ENCODE measurements at regions not wholly inside any gene's neighbourhood (a gene's known extent, or its start where the extent isn't known, plus 50 kb on each side); places are given as distances from the start of the nearest gene placed in this dataset.
A peak's percentile ranks its signal among the peaks of the same experiment; 100 is the strongest.

DNA sequence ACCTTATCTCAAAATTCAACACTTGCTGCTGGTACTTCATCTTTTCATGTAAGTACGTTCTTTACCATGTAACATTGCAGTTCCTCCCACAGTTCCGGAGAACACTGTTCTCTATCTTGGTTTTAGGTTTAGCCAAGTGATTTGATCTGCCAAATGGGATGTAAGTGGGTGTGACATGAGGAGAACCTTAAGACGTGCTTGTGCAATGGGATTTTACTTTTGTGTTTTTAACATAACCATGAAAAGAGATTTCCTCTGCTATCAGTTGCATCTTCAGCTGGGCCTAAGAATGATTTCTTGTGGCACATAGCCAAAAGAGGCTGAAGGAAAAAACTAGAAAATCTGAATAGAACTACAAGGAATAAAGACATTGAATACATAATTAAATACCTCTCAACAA, 894.5 kb upstream of the ALCAM start:
- DNase-seq, result no peak

DNA sequence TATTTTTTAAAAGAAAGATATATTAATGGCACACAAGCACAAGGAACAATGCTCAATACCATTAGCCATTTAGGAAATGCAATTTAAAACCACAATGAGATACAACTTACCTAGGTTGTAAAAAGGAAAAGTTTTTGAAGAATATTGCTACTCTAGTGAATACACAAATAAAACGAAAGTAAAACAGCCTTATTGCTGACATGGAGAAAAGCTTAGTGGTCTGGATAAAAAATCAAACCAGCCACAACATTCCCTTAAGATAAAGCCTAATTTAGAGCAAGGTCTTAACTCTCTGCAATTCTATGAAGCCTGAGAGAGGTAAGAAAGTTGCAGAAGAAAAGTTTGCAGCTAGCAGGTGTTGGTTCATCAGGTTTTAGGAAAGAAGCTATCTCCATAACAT, 892.7 kb upstream of the ALCAM start:
- DNase-seq, result no peak

DNA sequence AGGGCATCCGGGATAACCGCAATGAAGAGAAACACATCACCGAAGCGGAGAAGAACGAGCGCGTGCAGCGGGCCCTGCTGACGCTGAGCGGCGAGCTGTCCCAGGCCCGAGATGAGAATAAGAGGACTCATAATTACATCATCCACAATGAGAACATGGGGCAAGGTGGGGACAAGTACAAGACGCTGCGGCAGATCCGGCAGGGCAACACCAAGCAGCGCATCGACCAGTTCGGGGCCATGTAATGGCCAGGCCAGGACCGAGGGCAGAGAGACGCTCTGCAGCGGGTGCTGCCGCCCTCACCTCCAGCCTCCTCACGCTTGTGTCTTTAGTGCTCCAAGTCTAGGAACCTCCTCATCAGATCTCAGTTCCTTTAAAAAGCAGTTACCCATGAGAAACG, 863.7 kb upstream of the ALCAM start:
- DNase-seq, result no peak

DNA sequence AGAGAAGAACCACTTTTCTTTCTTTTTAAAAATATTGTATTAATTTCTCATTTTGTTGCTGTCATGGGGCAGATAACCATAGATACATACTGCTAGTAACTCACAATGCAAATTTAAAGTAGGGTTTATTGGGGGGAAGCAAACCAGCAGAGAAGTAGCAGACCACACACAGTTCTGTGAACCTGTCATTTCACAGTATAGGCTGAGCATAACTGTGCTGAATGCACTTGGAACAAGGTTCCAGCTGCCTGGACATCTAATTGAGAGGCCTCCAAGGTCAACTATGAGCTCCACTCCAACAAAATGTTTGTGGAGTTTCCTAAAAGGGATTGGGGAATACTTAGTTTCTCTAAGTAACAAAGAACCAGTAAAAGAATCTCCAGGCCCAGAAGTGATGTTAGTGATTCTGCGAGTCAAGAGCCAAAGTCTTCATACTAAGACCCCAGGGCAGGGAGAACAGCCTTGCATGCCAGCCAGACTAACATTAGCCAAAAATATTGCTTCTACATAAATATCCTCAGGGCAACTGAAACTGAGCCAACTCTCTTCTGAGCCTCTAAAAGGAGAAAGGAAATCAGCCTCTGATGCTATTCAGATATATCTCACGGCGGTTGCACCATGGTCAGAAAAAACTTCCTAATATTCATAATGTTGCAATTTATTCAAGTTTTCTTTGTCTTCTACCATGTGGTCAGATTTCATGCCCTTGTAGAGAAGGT, 856.4 kb upstream of the ALCAM start:
- DNase-seq, result peak; percentile 2 to 35 (median 16)

DNA sequence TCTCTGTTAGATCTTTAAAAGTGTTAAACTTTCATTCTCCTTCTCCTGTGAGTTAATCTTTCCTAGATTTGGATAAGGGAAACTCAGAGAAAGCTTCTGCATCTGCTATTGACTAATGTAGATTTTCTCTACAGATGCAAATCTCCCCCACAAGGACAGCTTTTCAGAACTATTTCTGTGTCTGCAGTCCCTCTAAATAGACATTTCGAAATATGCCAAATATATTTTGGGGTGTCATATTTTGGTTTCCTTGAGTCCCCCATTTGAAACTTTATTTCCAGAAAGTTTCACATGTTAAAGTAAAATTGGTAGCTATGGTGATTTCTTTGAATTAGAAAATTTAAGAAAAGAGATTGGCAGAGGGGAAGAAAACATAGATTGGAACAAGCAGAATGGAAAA, 852.3 kb upstream of the ALCAM start:
- no peak for DNase-seq

DNA sequence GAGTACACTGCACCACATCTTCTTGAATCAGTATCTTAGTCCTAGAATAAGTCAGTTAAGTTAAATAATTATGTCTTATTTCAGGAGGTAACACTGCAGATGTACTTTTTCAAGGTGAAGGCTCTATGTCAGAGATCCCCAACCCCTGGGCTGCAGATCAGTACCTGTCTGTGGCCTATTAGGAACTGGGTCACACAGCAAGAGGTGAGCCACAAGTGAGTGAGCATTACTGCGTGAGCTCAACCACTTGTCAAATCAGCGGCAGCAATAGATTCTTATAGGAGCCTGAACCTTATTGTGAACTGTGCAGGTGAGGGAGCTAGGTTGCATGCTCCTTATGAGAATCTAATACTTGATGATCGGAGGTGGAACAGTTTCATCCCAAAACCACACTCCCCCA, 851.9 kb upstream of the ALCAM start:
- no peak for DNase-seq

DNA sequence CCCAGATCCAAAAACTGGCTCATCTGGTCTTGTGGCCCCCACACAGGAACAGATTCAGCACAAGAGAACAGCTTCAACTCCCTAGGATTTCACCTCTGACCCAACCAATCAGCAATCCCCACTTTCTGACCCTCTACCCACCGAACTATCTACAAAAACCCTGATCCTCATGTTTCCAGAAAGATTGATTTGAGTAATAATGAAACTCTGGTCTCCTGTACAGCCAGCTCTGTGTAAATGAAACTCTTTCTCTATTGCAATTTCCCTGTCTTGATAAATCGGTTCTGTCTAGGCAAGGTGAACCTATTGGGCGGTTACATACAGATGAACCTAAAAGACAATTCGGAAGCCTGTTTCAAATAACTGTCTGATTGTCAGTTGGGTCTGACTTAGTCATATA, 847.6 kb upstream of the ALCAM start:
- DNase-seq, result no peak

DNA sequence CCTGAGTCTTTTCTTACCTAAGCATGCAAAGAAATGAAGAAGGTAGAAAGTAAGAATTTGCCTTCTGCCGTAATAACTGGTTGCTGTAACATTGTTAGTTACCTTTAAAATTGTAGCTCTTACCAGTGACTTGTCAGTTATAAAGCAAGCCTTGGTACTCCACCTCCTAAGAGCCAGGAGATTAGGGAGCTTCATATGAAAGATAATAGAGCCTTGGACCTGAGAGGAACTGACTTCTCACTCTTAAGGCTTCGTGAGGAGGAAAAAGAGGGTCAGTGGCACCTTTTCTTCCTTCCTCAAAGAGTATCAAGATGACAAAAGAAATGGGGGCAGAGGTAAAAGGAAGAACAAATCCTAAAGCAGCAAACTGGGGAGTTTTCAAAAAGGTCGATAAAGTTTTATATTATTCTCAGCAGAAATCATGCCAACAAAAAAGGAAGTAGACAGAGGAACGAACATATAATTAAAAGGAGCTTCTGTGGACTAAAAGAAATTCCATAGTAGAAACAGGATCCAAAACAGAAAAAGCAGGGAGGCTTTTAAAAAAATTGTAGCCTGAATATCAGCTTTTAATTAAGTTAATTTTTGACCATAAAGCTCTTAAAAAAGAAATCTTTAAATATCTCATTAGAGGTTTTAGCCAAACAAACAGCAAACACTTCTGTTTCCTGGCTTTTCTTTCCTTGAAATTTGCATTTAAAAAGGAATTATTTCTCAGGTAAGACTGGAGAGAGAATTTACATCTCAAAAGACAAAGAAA, 847.1 kb upstream of the ALCAM start:
- no peak for DNase-seq

DNA sequence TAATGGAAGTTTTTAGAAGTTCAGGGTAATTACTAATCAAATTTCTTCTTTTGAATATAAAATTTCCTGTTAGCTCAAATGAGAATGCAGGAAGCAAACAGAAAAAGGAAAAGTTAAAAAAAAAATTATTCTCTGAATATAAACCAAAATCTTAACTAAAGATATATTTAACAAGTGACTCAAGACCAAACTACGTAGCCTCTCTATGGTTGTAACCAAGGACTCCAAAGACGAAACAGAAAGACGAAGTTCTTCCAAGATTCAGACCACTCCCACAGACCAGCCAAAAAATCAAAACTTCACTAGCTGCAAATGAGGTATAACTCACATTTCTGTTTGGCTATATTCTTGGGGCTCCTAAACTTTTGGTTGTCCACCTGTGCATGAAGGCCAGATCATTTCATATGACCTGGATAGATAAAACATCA, 846.5 kb upstream of the ALCAM start:
- no peak for DNase-seq

DNA sequence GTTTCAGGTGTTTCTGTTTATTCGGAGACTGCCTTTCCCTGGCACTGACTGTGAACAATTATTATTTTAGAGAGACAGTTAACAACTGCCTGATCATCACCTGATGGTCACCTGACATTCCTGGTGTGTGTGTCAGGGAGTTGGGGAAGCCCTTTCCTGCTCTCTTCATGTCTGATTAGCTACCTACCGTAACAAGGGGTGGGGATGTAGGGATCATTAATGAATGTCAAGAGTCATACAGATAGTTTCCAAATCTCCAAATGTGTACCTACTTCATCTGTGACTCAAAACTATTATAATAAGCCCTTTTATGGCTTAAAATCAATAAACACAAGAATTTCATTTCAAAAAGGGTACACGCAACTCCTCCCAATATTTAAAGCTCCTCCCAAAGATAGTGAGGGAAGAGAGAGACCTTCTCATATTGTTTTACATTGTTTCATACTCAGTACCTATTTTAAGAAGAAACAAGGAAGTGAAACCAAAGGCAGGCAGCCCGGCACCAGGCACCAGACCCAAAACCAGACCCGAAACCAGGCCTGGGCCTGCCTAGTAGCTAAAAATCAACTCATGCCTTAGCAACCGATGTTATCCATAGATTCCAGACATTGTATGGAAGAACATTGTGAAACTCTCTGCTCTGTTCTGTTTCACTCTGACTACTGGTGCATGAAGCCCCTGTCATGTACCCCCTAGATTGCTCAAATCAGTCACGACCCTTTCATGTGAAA, 844.9 kb upstream of the ALCAM start:
- DNase-seq, result no peak

DNA sequence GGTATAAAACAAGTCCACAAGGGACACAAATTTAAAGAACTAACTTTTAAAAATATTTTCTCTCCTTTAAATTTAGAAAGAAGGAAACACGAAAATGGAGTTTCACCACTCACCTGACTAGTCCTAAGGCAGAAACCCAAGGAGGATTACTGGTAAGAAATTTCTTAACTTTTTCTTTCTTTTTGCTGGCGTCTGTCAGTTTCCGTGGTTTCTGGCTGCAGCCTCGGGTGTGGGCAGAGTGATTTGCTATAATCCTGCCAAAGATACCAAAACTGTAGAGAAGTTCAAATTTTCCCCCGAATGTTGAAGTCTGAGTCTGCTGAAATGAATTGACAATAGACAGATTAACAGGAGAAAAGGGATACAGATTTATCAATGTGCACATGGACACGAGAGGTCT, 843.6 kb upstream of the ALCAM start:
- DNase-seq, result no peak

DNA sequence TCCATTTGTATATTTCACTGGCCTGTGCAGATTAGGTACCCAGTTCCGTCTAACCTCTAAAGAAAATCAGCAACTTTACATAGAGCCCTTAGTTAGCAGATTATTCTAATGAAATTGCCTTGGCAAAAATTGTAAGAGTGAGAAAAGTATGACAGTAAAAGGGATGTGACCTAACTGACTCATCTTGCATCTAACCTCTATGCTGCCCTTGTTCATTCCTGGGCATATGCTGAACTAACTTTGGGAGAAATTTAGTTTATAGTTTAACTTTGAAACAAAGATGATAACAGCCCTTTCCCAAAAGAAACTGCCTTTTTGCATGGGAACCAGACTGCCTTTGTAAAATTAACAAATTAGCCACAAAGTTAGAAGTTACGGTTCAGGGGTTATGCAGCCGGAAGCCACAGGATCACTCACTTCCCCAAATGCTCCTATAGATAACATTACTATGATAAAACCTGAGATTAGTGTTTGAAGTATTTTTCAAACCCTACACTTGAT, 839.8 kb upstream of the ALCAM start:
- DNase-seq, result no peak

DNA sequence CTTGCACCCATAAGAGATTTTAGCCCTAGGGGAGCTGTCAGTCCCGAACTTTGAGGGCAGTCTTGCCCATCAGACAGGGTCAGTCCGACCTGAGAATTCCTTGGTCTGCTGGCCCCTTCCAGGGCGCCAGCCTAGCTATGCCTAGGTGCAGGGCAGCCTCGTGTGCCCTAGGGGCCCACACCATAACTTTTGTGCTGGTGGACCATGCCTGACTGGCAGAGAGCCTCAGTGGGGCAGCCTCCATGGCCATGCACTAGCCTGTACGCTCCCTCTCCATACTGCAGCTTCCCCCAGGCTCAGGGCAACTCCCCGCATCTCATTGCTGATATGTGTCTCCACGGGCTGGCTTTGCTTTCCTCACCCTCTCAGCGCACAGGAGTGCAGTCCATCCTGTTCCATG, 835.8 kb upstream of the ALCAM start:
- no peak for DNase-seq

DNA sequence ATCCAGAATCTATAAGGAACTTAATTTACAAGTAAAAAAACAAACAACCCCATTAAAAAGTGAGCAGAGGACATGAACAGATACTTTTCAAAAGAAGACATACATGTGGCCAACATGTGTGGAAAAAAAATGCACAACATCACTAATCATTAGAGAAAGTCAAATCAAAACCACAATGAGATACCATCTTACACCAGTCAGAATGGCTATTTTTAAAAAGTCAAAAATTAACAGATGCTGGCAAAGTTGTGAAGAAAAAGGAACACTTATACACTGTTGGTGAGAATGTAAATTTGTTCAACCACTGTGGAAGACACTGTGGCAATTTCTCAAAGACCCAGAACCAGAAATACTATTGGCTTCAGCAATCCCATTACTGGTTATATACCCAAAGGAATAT, 830.0 kb upstream of the ALCAM start:
- DNase-seq, result no peak

DNA sequence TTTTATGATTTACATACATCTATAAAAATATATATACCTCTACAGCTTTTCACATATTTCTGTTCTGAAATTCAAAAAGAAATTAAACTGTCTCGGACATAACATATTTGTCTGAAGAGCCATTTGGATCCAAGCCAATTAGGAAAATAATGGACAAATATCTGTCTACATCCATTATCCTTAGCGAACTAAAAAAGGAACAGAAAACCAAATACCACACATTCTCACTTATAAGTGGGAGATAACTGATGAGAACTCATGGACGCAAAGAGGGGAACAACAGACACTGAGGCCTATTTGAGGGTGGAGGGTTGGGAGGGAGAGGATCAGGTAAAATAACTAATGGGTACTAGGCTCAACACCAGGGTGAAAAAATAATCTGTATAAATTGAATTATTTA, 829.4 kb upstream of the ALCAM start:
- DNase-seq, result no peak

DNA sequence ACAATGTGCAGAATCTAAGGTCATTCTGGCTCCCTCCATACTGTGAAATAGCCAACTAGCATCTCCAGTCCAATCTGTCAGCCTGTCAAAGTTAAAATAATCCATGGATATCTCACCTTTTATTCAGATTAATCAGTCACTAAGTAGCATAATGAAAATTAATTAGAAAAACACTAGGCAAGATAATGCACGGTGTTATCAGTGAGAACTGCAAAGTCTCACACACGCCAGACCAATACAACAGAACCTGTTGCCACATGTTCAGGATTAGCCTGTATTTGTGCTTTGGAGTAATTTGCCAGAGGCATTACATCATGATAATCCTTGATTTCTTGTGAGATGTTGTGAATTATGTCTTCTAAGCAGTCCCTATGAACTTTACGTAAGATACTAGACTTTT, 820.4 kb upstream of the ALCAM start:
- DNase-seq, result no peak

DNA sequence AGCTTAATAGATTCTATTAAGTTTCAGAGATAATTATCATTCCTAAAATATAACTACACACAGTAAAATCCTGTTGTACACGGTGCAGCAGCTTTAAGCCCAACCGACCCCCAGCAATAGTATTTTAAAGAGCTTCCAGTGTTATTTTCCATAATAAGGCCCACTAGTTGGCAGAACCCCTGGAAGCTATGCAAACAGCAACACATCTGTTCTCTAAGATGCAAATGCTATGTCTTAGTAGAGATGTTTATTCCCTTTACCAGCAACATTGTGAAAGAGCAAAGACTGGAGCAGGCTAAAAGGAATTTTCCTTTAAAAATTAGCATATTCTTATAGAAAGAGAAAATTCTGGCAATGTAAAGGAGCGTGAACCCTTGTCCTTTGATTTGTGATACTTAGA, 819.7 kb upstream of the ALCAM start:
- no peak for DNase-seq

DNA sequence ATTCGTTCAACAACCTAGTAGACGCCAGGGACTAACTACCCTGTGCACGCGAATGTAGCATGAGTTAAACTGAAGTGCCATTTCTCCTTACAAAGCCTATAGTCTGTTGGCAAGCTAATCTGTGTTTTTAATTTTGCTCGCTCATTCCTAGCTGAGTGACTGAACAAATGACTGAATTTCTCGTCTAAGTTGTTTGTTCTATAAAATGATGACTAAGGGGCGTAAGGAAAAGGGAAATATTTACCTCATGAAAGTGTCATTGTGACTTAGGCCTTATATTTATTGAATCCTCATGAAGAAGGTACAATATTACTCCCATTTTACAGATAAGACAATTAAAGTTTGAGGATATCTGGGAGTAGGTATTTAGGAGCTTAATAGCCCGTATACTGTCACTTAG, 818.3 kb upstream of the ALCAM start:
- no peak for DNase-seq

DNA sequence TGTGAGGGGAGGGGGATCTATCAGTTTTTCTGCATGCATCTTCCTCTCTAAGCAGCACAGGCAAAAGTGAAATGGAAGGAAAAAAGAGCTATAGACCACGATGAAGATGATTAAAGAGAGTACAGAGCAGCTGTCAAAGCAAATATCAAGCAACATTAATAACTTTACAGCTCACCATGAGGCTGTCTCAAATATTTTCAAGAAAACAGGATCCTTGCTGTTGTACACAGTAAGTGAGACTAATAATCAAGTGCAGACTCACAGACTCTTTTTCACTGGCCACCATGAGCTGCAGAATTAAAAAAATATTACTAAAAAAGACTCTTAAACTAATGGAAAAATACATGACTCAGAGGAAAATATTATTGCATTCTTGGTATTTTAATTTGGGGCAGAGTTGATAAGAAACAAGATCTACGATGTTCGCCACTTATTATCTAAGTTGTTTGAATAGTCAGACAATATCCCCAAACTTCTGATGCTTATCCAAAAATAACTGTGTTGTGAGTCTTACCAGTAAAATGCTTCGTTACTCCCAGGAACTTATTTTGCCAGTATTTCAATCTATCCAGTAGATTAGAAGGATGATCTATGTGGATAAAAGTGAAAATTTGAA, 817.5 kb upstream of the ALCAM start:
- no peak for DNase-seq

DNA sequence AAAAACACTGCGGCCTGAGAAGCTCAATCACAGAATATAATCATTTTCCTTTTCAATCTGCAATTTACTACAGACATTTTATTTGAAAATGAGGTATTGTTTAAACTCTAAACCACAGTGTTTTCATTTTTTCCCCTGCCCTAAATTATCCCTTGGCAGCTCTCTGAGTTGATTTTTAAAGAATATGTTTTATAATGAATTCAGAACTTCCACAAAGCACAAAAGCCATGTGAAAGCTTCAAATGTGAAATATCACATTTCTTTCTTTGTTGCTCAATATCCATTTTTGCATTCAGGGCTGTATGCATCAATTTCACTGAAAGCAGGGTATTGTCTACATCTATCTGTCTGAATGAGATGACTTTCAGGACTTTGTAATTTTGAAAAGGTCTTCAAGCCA, 813.6 kb upstream of the ALCAM start:
- no peak for DNase-seq

DNA sequence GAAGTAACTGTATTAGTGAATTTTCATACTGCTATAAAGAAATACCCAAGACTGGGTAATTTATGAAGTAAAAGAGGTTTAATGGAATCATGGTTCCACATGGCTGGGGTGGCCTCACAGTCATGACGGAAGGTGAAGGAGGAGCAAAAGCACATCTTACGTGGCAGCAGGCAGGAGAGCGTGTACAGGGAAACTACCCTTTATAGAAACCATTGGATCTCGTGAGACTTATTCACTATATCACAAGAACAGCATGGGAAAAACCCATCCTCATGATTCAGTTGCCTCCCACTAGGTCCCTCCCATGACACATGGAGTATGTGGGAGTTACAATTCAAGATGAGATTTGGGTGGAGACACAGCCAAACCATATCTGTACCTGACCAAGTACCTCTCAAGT, 812.3 kb upstream of the ALCAM start:
- no peak for DNase-seq

DNA sequence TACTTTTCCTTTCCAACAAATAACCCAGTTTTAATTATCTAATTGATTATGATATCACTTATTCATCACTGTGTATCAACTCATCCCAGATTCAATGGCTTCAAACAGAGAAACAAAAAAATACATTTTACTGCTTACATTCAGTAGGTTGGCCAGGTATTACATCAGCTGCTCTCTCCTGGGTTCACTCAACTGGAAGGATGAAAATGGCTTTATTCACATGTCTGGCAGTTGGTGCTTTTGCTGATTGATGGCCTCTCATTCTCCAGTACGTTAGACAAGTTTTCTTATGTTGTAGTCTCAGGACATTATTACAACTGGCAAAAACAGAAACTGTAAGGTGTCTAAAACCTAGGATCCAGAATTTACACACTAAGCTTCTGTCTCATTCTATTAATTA, 811.0 kb upstream of the ALCAM start:
- no peak for DNase-seq
